T1000 (cell line): ENCODE measurements at regions not wholly inside any gene's neighbourhood (a gene's known extent, or its start where the extent isn't known, plus 50 kb on each side); places are given as distances from the start of the nearest gene placed in this dataset.
A peak's percentile ranks its signal among the peaks of the same experiment; 100 is the strongest.

Experiments
- DNase-seq: peaks from one replicate; lab custom pipeline; 2025; ENCODE audit warnings: mixed read lengths; lab: John Stamatoyannopoulos, UW

DNA sequence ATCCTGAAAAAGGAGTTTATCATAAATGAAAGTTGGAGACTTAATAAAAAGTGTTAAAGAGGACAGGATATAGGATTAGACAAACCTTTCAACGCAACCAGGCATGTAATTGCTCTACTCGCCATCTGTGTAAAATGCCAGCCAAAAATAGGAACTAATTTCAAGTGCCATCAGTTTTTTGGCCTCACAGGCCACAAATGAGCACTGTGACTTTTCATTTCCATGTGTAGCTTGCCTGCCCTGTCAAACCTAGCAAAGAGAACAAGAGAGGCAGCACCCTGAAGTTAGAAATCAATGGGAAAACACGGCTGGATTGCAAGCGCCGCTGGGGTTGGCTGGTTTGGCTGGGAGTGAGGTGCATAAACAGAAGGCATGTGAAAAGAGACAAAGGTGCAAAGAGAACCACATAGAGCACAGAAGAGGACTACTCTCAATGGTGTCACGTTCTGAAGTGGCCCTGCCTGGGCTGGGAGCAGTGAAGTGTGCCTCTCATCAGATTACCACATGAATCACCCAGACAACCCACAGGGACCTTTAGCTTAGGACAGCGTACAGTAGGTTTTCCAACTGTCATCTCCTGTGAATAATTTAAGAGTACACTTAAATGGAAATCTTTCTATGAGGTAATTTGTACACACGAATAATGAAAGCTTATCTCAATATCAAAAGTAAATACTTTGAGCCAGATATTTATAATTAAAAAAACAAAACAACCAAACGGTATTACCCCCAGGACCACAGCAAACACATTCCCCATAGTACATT is 78.0 kb upstream of the NHSL1 start:
- DNase-seq = no peak

GRCh38 chr6:138580040-138580439 is 80.7 kb upstream of the NHSL1 start:
- no peak for DNase-seq

DNA sequence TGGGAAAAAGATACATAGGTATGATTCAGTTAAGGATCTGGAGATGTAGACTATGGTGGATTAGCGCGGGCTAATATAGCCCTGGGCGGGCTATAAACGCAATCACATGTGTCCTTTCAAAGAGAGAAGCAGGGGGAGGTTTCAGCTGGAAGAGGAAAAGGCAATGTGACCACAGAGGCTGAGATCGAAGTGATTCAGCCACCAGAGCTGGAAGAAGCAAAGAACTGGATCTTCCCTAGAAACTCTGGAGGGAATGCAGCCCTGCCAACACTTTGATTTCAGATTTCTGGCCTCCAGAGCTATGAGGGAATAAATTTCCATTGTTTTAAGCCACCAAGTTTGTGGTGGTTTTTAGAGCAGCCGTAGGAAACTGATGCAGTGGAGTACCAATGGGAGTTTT is 81.5 kb upstream of the NHSL1 start:
- no peak for DNase-seq

GRCh38 chr6:138582573-138582972 is 83.3 kb upstream of the NHSL1 start:
- DNase-seq = no peak

GRCh38 chr6:138586638-138587037 is 87.3 kb upstream of the NHSL1 start:
- DNase-seq = no peak

DNA sequence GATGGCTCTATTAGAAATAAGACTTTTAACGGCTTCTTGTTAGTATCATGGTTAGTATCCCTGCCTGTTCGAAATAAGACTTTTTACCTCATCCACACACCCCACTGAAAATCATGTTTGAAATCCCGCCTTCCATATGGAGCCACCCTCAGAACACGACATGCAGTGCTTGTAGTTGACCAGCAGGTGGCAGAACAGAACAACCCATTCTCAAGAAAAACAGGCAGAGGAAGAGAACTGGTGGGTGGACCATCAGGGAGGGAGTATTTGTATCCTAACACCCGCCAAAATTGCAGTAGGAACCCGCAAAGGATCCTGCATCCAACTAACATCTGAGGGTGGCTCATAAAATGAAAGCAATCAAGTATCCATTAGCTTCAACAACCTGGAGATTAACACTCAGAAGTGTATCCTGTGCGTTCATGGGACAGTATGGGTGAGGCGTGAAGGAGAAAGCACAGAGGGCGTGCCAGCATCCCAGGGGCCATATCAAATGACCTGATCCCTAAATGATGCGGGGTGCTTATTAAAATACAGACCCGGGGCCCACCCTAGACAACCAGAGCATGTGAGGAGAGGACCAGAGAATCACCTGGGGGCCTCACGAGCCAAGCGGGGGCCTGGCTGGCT is 89.6 kb upstream of the NHSL1 start:
- peak; percentile 37 for DNase-seq

DNA sequence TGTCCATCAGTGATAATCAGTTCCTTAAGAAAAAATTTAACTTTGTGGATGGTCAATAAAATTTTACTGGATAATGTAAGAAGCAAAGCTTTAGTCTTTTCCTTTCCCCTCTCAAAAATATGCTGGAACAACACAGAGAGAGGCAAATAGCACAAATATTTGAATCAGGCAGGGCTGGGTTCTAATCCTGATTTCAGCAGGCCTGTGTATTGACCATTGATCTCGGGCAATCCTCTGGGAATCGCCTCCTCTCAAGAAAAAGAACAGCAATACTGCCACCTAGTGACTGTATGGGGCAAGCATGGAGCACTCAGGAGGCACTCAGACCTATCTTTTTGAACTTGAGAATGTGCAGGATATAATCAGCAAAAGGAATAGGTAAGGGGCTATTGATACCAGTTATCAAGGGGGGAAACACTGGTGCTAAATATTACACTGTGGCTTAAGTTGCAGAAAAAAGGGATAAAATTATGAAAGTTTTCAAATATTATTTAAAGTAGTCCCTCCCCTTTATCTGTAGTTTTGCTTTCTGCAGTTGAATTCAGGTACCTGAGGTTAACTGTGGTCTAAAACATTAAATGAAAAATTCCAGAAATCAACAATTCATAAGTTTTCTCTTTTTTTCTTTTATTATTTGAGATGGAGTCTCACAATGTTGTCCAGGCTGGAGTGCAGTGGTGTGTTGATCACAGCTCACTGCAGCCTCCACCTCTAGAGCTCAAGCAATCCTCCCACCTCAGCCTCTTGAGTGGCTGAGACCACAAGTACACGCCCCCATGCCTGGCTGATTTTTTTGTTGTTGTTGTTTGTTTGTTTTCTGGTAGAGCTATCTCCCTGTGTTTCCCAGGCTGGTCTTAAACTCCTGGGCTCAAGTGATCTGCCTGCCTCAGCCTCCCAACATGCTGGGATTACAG is 91.8 kb upstream of the NHSL1 start:
- DNase-seq = peak; percentile 38

GRCh38 chr6:138592749-138593123 is 93.4 kb upstream of the NHSL1 start:
- no peak for DNase-seq

- peak; percentile 31 for DNase-seq
Measured at GRCh38 chr6:138593124-138593877, 94.0 kb upstream of the NHSL1 start.

- no peak for DNase-seq
Measured at GRCh38 chr6:138593909-138594757, 94.8 kb upstream of the NHSL1 start.

DNA sequence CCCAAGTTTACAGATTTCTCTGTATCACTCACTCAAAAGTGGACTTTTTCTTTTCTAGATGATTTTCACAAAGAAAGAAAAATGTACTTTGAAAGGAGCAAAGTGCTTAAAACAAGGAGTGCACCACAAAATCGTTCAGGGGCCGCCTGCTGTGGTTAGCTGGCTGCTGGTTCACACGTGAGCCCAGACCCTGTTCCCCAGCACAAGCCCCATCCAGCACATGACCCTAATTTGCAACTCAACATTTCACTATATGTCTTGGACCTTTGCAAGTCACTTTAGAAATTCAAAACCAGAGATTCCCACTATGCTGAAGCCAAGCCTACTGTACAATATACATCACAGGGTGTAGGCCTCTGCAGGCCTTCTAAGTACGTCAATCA is 95.5 kb upstream of the NHSL1 start:
- no peak for DNase-seq

DNA sequence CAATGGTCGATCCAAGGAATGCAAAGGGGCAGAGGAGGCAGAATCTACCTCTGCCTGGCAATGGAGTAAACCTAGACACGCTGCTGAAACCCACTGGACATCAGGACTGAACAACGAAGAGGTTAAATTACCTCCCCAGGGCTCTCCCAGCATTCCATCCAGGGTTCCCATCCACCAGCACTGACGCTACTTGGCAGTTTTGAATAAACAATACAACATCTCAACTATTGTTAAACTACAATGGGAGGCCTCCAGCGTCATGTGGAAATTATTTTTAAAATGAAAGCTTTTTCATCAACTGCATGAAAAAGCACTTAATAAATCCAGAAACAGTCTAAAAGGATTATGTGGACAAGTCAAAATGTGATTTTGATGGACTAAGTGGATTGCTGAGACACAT is 96.8 kb upstream of the NHSL1 start:
- no peak for DNase-seq

GRCh38 chr6:138596591-138596990 is 97.3 kb upstream of the NHSL1 start:
- DNase-seq = no peak

- DNase-seq = no peak
Measured at GRCh38 chr6:138597336-138597735, 98.0 kb upstream of the NHSL1 start.

DNA sequence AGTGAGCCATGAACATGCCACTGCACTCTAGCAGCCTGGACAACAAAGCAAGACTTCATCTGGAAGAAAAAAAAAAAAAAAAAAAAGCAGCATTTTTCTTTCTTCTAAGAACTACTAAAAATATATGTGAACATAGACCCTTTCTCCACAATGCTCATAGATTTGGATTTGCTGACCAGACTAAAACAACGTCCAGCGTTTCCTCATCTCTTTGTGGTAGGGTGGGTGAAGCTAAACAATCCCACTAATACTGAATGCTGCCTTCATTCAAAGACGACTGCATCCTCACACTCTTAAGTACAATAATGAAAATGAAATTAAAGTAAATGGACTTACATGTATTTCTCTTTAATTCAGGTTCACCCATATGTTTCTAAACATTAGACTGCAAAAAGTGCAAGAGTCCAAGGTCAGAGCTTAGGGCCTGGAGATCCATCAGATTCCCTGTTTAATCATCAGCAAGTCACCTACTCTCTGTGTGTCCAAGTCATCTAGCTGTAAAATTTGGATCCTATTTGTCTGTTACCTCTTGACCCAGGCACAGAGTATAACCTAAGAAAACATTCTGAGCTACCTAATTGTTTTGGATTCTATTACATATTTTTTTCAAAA is 99.4 kb upstream of the NHSL1 start:
- DNase-seq = no peak

DNA sequence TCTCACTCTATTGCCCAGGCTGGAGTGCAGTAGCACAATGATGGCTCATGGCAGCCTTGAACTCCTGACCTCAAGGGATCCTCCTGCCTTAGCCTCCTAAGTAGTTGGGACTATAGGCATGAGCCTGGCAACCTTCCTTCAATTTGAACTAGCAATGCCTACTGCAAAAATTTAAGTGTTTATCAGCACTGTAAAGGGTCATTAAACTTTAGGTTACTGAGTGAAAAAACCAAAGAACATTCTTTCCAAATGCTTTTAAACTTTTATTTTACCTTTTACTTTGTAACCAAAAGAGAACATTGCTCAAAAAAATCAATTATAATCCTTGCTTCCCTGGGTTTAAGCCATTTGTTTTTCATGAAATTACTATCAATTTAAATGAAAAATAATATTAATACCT is 101.0 kb upstream of the NHSL1 start:
- no peak for DNase-seq

DNA sequence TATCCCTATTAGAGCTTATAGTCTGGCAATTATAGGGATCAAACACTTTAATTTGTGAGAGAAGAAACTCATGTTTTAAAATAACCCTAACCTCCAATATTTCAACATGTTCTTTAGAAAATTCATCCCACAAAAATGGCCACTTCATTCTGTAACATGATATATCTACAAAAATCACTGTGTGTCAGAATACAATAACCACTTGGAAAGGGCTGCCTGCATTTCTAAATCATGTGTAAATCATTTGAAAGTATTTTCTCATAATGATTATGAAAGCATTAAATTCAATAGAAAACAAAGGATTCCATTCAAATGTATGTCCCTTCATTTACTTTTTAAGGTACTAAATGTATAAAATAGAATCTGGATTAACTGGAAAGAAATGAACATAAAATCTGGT is 101.4 kb upstream of the NHSL1 start:
- no peak for DNase-seq

DNA sequence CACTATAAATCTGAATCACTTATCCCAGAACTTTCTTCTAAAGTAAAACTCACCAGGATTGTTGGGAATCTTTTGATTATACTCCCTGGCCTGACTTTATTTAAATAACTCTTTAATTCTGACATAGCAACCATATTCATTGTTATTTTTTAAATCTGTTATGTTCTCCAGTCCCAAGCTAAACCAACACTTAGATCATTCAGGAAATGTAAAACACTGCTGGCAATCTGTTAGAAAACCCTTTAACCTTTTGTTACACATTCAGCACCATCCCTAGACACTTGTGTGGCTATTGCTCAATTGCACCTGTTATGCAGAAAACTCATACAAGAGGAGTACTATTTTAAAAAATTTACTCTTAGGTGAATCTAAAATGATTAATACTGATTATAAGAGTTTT is 101.8 kb upstream of the NHSL1 start:
- DNase-seq = no peak

GRCh38 chr6:138605958-138606357 is 106.7 kb upstream of the NHSL1 start:
- no peak for DNase-seq
